Lower lobe of right lung (tissue), 2 donors: ENCODE measurements at regions not wholly inside any gene's neighbourhood (a gene's known extent, or its start where the extent isn't known, plus 50 kb on each side); places are given as distances from the start of the nearest gene placed in this dataset.

ENCODE experiments used
- ATAC-seq, 2 donors: fragments of 200-7000 bp; cut with Tn5 transposase; one replicate each; pipeline ENCODE4 v1.9.1; 2020 to 2022; ENCODE audit warnings: mild to moderate bottlenecking in 2 of 2, moderate library complexity in 2 of 2
- DNase-seq: peaks from one replicate; pipeline ENCODE4 v3.0.0-alpha.2; 2020
- H3K27ac ChIP-seq: fragments of 200-600 bp; one replicate; pipeline ENCODE4 v1.8.0; 2022
- H3K27me3 ChIP-seq: fragments of 200-600 bp; one replicate; pipeline ENCODE4 v1.8.0; 2022; ENCODE audit warnings: low read depth
- H3K36me3 ChIP-seq: fragments of 200-600 bp; one replicate; pipeline ENCODE4 v1.8.0; 2022; ENCODE audit warnings: mild to moderate bottlenecking
- H3K4me1 ChIP-seq: fragments of 200-600 bp; one replicate; pipeline ENCODE4 v1.8.0; 2022
- H3K4me3 ChIP-seq: fragments of 200-600 bp; one replicate; pipeline ENCODE4 v1.8.0; 2022; ENCODE audit warnings: mild to moderate bottlenecking
- H3K9me3 ChIP-seq: fragments of 200-600 bp; one replicate; pipeline ENCODE4 v1.8.0; 2022
- CTCF ChIP-seq: fragments of 200-600 bp; IDR thresholded peaks from one replicate; pipeline ENCODE4 v1.8.0; 2022; ENCODE audit warnings: antibody characterized with exemption, mild to moderate bottlenecking
- intact Hi-C: fragments of 100-400 bp; cut with DNase I; formaldehyde crosslinking; loops from one replicate; pipeline ENCODE4 v1.11.0; 2022
- donor health status: DM: no; HTN: yes; CAD: no; lungs with severe emphysema.

- no peak for TF ChIP-seq CTCF
- Histone ChIP-seq H3K27me3 (no peaks in the 10 kb centered on the region), H3K4me1 (no peaks in the 10 kb centered on the region), H3K36me3 (no peaks in the 10 kb centered on the region), H3K9me3 (no peaks in the 10 kb centered on the region), H3K4me3 (no peak overlapping the region), H3K27ac (no peak overlapping the region)
- ATAC-seq: no peak
- no peak for DNase-seq
- intact Hi-C loops: no loop called here
These were observed 138.0 kb upstream of the TNR start for GRCh38 chr1:175881246-175881976.

- intact Hi-C loops: no loop called here
- no peaks in the 10 kb centered on the region for H3K27me3 ChIP-seq
- ATAC-seq (no peak), DNase-seq (no peak)
- H3K9me3 ChIP-seq: no peaks in the 10 kb centered on the region
- no peak overlapping the region for H3K4me3 ChIP-seq
- H3K36me3 ChIP-seq: no peaks in the 10 kb centered on the region
- H3K27ac ChIP-seq: no peak overlapping the region
- H3K4me1 ChIP-seq: no peaks in the 10 kb centered on the region
- TF ChIP-seq CTCF: no peak
These were observed 135.4 kb upstream of the TNR start for GRCh38 chr1:175878775-175879174.

- no peak for TF ChIP-seq CTCF
- H3K9me3 ChIP-seq: no peaks in the 10 kb centered on the region
- H3K27me3 ChIP-seq: no peaks in the 10 kb centered on the region
- intact Hi-C loops: no loop called here
- DNase-seq (no peak), ATAC-seq (no peak)
- H3K4me1 ChIP-seq: no peaks in the 10 kb centered on the region
- H3K4me3 ChIP-seq: no peak overlapping the region
- H3K36me3 ChIP-seq: no peaks in the 10 kb centered on the region
- H3K27ac ChIP-seq: no peak overlapping the region
These were observed 134.7 kb upstream of the TNR start for GRCh38 chr1:175877939-175878737.

- H3K4me1 ChIP-seq: no peaks in the 10 kb centered on the region
- ATAC-seq (no peak), DNase-seq (no peak)
- no peak overlapping the region for H3K4me3 ChIP-seq
- no peaks in the 10 kb centered on the region for H3K27me3 ChIP-seq
- H3K9me3 ChIP-seq: no peaks in the 10 kb centered on the region
- no peak for TF ChIP-seq CTCF
- H3K36me3 ChIP-seq: no peaks in the 10 kb centered on the region
- intact Hi-C loops: no loop called here
- no peak overlapping the region for H3K27ac ChIP-seq
These were observed 132.2 kb upstream of the TNR start for GRCh38 chr1:175875556-175875955.

GRCh38 chr1:175874081-175874480, 130.7 kb upstream of the TNR start:
- intact Hi-C loops: no loop called here
- Histone ChIP-seq H3K27ac (no peak overlapping the region), H3K36me3 (no peaks in the 10 kb centered on the region), H3K4me3 (no peak overlapping the region), H3K4me1 (no peaks in the 10 kb centered on the region), H3K9me3 (no peaks in the 10 kb centered on the region), H3K27me3 (no peaks in the 10 kb centered on the region)
- no peak for TF ChIP-seq CTCF
- no peak for DNase-seq
- ATAC-seq: no peak
